ENCODE measurements at regions not wholly inside any gene's neighbourhood (a gene's known extent, or its start where the extent isn't known, plus 50 kb on each side); places are given as distances from the start of the nearest gene placed in this dataset.
"Not testable (repeated sequence)": the region's sequence is repeated elsewhere in the genome, so short reads cannot be mapped to it uniquely, and the experiment has no call there.

DNA sequence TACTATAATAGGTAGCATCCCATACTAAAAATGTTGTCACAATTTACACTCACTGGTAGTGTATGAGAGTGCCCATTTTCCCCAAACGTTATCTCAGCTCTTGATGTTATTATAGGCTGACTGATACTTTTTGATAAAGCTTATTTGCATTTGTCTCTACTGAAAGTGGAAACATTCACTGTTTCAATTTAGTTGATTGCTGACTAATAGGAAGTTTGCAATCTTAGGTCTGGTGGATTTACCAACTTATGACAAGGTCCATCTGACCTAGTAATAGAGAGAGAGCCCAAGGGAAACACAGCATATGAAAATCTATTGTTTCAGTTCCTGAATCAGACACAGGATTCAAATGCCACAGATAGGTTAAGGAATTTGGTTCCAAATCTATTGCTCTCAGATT lies 97.2 kb upstream of the NBPF9 start:
- H3K9me3 Mint-ChIP-seq (ENCODE audit: insufficient read depth); H3K27me3 ChIP-seq (replicated peaks in 1 of 4; ENCODE audit: control extremely low read depth in 1 of 4, control insufficient read depth in 3 of 4, insufficient read depth in 4 of 4, low read length in 3 of 4); H3K4me3 ChIP-seq (ENCODE audit: control extremely low read depth in 1 of 5, extremely low read depth in 1 of 5, insufficient read depth in 1 of 5, low read depth in 2 of 5, low read length in 4 of 5); H2AFZ ChIP-seq (ENCODE audit: insufficient read depth, low read depth, low read length, poor library complexity, severe bottlenecking); intact Hi-C loops (cut with micrococcal nuclease); H3K4me2 ChIP-seq (replicated peaks; ENCODE audit: low read depth, low read length, poor library complexity, severe bottlenecking); POLR2A ChIA-PET; H3K27ac Mint-ChIP-seq; H4K20me1 ChIP-seq (ENCODE audit: control insufficient read depth, insufficient read depth, low read length, poor library complexity, severe bottlenecking); H3K27ac ChIP-seq (ENCODE audit: low read length in 2 of 2); H3K36me3 ChIP-seq (replicated peaks in 1 of 2; ENCODE audit: control extremely low read depth in 1 of 2, control insufficient read depth in 1 of 2, extremely low read depth in 1 of 2, insufficient read depth in 2 of 2, low read length in 1 of 2); H3K79me2 ChIP-seq (ENCODE audit: control insufficient read depth, insufficient read depth, low read length); H3K4me1 ChIP-seq (ENCODE audit: control insufficient read depth in 2 of 2, insufficient read depth in 2 of 2, low read length in 2 of 2); CTCF ChIA-PET; H3K27me3 Mint-ChIP-seq; H3K9me3 ChIP-seq (ENCODE audit: control extremely low read depth in 1 of 3, control insufficient read depth in 2 of 3, insufficient read depth in 1 of 3, low read length in 2 of 3); H3K9ac ChIP-seq (ENCODE audit: low read length): not testable (repeated sequence)
- peaks cover 19% of the 10 kb centered on the region for H3K4me1 Mint-ChIP-seq
- ATAC-seq (ENCODE audit: low read depth) (peak; percentile 67), DNase-seq (peak; percentile 38)
- no CpG with 5 or more reads among the region's 1 CpG for WGBS (ENCODE audit: insufficient coverage)
- peak overlapping the region; percentile 41 for H3K4me3 Mint-ChIP-seq

DNA sequence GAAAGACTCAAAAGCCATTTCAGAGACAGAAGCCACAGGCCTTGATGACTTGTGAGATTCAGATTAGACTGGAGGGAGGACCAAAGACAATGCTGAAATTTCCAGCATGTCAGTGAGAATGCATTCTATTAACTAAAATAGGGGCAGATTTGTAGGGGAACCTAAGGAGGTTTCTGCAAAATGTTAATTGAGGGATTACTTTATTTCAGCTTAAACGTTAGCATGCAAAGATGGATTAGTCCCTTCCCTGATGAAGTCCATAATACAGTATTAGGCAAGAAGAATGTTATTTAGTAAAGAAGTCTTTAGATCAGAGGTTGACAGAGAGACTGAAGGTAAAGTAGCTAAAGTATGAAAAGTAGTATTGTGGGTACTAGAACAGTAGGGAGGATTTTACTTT lies 98.9 kb upstream of the NBPF9 start:
- WGBS (ENCODE audit: insufficient coverage) = no CpG with 5 or more reads among the region's 1 CpG
- intact Hi-C loops (cut with micrococcal nuclease); H3K9ac ChIP-seq (ENCODE audit: low read length); H3K27ac ChIP-seq (ENCODE audit: low read length in 2 of 2); H4K20me1 ChIP-seq (ENCODE audit: control insufficient read depth, insufficient read depth, low read length, poor library complexity, severe bottlenecking); H3K4me3 ChIP-seq (ENCODE audit: control extremely low read depth in 1 of 5, extremely low read depth in 1 of 5, insufficient read depth in 1 of 5, low read depth in 2 of 5, low read length in 4 of 5); DNase-seq; ATAC-seq (ENCODE audit: low read depth); CTCF ChIA-PET; H3K4me3 Mint-ChIP-seq; H3K4me2 ChIP-seq (replicated peaks; ENCODE audit: low read depth, low read length, poor library complexity, severe bottlenecking); H3K4me1 ChIP-seq (ENCODE audit: control insufficient read depth in 2 of 2, insufficient read depth in 2 of 2, low read length in 2 of 2); H2AFZ ChIP-seq (ENCODE audit: insufficient read depth, low read depth, low read length, poor library complexity, severe bottlenecking); H3K9me3 ChIP-seq (ENCODE audit: control extremely low read depth in 1 of 3, control insufficient read depth in 2 of 3, insufficient read depth in 1 of 3, low read length in 2 of 3); H3K27ac Mint-ChIP-seq; POLR2A ChIA-PET; H3K79me2 ChIP-seq (ENCODE audit: control insufficient read depth, insufficient read depth, low read length); H3K9me3 Mint-ChIP-seq (ENCODE audit: insufficient read depth); H3K27me3 Mint-ChIP-seq; H3K27me3 ChIP-seq (replicated peaks in 1 of 4; ENCODE audit: control extremely low read depth in 1 of 4, control insufficient read depth in 3 of 4, insufficient read depth in 4 of 4, low read length in 3 of 4); H3K36me3 ChIP-seq (replicated peaks in 1 of 2; ENCODE audit: control extremely low read depth in 1 of 2, control insufficient read depth in 1 of 2, extremely low read depth in 1 of 2, insufficient read depth in 2 of 2, low read length in 1 of 2): not testable (repeated sequence)
- H3K4me1 Mint-ChIP-seq = peaks cover 13% of the 10 kb centered on the region

DNA sequence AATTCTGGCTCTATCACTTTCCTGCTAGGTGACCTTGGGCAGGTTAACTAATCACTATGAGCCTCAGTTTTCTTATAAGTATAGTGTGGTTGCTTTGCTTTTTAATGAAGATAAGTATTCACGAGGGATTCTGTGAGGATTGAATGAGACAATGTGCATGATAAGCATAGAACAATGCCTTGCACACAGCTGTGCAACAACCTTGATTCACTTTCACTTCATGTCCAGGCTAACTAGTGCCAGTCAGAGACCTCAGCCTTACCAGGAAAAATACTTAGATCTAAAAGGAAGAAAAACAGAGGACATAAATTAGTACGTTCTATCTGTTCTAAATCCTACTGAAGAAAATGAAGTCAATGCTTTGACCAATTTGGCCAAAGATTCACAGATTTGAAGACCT lies 101.0 kb upstream of the NBPF9 start:
- H4K20me1 ChIP-seq (ENCODE audit: control insufficient read depth, insufficient read depth, low read length, poor library complexity, severe bottlenecking); CTCF ChIA-PET; POLR2A ChIA-PET; H3K4me2 ChIP-seq (replicated peaks; ENCODE audit: low read depth, low read length, poor library complexity, severe bottlenecking); H3K79me2 ChIP-seq (ENCODE audit: control insufficient read depth, insufficient read depth, low read length); H3K4me1 ChIP-seq (ENCODE audit: control insufficient read depth in 2 of 2, insufficient read depth in 2 of 2, low read length in 2 of 2); H3K9ac ChIP-seq (ENCODE audit: low read length); H3K4me3 ChIP-seq (ENCODE audit: control extremely low read depth in 1 of 5, extremely low read depth in 1 of 5, insufficient read depth in 1 of 5, low read depth in 2 of 5, low read length in 4 of 5); H3K36me3 ChIP-seq (replicated peaks in 1 of 2; ENCODE audit: control extremely low read depth in 1 of 2, control insufficient read depth in 1 of 2, extremely low read depth in 1 of 2, insufficient read depth in 2 of 2, low read length in 1 of 2); H3K27me3 ChIP-seq (replicated peaks in 1 of 4; ENCODE audit: control extremely low read depth in 1 of 4, control insufficient read depth in 3 of 4, insufficient read depth in 4 of 4, low read length in 3 of 4); H2AFZ ChIP-seq (ENCODE audit: insufficient read depth, low read depth, low read length, poor library complexity, severe bottlenecking); H3K9me3 ChIP-seq (ENCODE audit: control extremely low read depth in 1 of 3, control insufficient read depth in 2 of 3, insufficient read depth in 1 of 3, low read length in 2 of 3); H3K9me3 Mint-ChIP-seq (ENCODE audit: insufficient read depth); intact Hi-C loops (cut with micrococcal nuclease); H3K27ac Mint-ChIP-seq; H3K4me3 Mint-ChIP-seq; H3K27ac ChIP-seq (ENCODE audit: low read length in 2 of 2); DNase-seq; H3K27me3 Mint-ChIP-seq: not testable (repeated sequence)
- peak; percentile 45 for ATAC-seq (ENCODE audit: low read depth)
- peaks cover 11% of the 10 kb centered on the region for H3K4me1 Mint-ChIP-seq
- WGBS (ENCODE audit: insufficient coverage) = no CpG with 5 or more reads among the region's 2 CpGs

DNA sequence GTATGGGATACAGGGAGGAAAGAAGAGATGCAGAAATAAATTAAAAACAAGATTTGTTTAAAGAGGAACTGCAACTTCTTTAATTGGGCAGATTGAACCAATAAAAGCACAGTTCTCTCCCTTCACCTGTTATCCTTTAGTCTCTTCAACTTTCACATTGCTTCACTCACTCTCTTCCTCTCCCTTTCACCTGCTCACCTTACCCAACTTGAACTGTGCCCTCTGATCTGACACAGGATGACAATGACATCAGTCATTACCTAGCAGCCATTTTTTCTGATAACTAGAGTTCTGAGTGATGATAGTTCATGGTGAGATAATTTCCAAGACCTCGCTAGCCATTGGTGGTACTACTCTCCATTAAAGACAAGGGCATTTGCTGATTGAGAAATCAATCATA lies 105.5 kb upstream of the NBPF9 start:
- POLR2A ChIA-PET; H3K4me3 Mint-ChIP-seq; H4K20me1 ChIP-seq (ENCODE audit: control insufficient read depth, insufficient read depth, low read length, poor library complexity, severe bottlenecking); H3K4me1 ChIP-seq (ENCODE audit: control insufficient read depth in 2 of 2, insufficient read depth in 2 of 2, low read length in 2 of 2); H3K27me3 Mint-ChIP-seq; H3K36me3 ChIP-seq (replicated peaks in 1 of 2; ENCODE audit: control extremely low read depth in 1 of 2, control insufficient read depth in 1 of 2, extremely low read depth in 1 of 2, insufficient read depth in 2 of 2, low read length in 1 of 2); H3K4me2 ChIP-seq (replicated peaks; ENCODE audit: low read depth, low read length, poor library complexity, severe bottlenecking); H3K9me3 Mint-ChIP-seq (ENCODE audit: insufficient read depth); CTCF ChIA-PET; intact Hi-C loops (cut with micrococcal nuclease); H3K4me3 ChIP-seq (ENCODE audit: control extremely low read depth in 1 of 5, extremely low read depth in 1 of 5, insufficient read depth in 1 of 5, low read depth in 2 of 5, low read length in 4 of 5); H3K79me2 ChIP-seq (ENCODE audit: control insufficient read depth, insufficient read depth, low read length); H3K27me3 ChIP-seq (replicated peaks in 1 of 4; ENCODE audit: control extremely low read depth in 1 of 4, control insufficient read depth in 3 of 4, insufficient read depth in 4 of 4, low read length in 3 of 4); H2AFZ ChIP-seq (ENCODE audit: insufficient read depth, low read depth, low read length, poor library complexity, severe bottlenecking); H3K9me3 ChIP-seq (ENCODE audit: control extremely low read depth in 1 of 3, control insufficient read depth in 2 of 3, insufficient read depth in 1 of 3, low read length in 2 of 3); H3K4me1 Mint-ChIP-seq; ATAC-seq (ENCODE audit: low read depth); H3K27ac Mint-ChIP-seq; H3K9ac ChIP-seq (ENCODE audit: low read length); DNase-seq; H3K27ac ChIP-seq (ENCODE audit: low read length in 2 of 2): not testable (repeated sequence)
- no CpG with 5 or more reads among the region's 1 CpG for WGBS (ENCODE audit: insufficient coverage)

Measured in B cell (primary cell).